ENCODE measurements at regions not wholly inside any gene's neighbourhood (a gene's known extent, or its start where the extent isn't known, plus 50 kb on each side); places are given as distances from the start of the nearest gene placed in this dataset.
"Not testable (repeated sequence)": the region's sequence is repeated elsewhere in the genome, so short reads cannot be mapped to it uniquely, and the experiment has no call there.

- intact Hi-C loops (cut with micrococcal nuclease), result no loop called here
- Mint-ChIP-seq H3K9me3 (peaks cover 17% of the 10 kb centered on the region), H3K4me1 (ENCODE audit: low read depth) (no peaks in the 10 kb centered on the region), H3K36me3 (ENCODE audit: low read depth) (no peaks in the 10 kb centered on the region), H3K4me3 (no peak overlapping the region), H3K27me3 (ENCODE audit: insufficient read depth) (no peaks in the 10 kb centered on the region), H3K27ac (no peak overlapping the region)
- DNase-seq (ENCODE audit: low spot score), result no peak
Observed at GRCh38 chr11:90701716-90702115, 478.9 kb upstream of the CHORDC1 start.

DNA sequence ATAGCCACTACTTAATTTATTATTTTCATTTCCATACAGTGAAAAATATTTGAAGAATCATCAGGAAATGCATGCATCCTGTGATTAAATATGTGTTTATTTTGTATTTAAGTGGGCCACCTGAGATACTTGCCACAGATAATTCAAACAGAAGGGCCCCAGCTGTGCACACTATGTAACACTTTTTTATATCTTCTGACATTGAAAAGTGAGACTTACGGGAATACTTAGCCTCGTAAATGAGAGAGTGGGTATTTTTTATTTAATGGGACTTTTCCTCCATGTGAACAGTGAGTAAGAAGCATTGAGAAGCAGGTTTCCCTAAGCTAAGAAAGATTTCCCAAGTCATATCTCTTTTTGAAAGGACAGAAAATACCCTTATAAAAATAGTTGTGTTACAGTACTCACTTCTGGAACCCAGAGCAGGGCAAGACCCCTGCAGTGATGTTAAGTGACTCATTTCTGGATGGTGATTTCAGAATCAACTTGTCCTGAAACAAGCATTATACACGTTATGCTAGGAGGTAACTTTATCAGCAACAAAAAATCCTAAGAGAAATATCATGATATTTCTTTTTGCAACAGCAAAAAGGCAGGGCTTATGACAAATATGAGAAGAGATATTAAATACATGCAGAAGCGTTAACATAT, 478.1 kb upstream of the CHORDC1 start:
- Mint-ChIP-seq H3K27me3 (ENCODE audit: insufficient read depth) (no peaks in the 10 kb centered on the region), H3K27ac (no peak overlapping the region), H3K4me1 (ENCODE audit: low read depth) (no peaks in the 10 kb centered on the region), H3K9me3 (peaks cover 17% of the 10 kb centered on the region), H3K36me3 (ENCODE audit: low read depth) (no peaks in the 10 kb centered on the region), H3K4me3 (no peak overlapping the region)
- intact Hi-C loops (cut with micrococcal nuclease), result no loop called here
- DNase-seq (ENCODE audit: low spot score), result no peak

GRCh38 chr11:90699791-90700400, 477.0 kb upstream of the CHORDC1 start:
- no peak for DNase-seq (ENCODE audit: low spot score)
- Mint-ChIP-seq H3K36me3 (ENCODE audit: low read depth) (no peaks in the 10 kb centered on the region), H3K9me3 (peaks cover 13% of the 10 kb centered on the region), H3K27me3 (ENCODE audit: insufficient read depth) (no peaks in the 10 kb centered on the region), H3K4me3 (no peak overlapping the region), H3K27ac (no peak overlapping the region), H3K4me1 (ENCODE audit: low read depth) (no peaks in the 10 kb centered on the region)
- intact Hi-C loops (cut with micrococcal nuclease), result no loop called here

GRCh38 chr11:90698238-90698637, 475.4 kb upstream of the CHORDC1 start:
- Mint-ChIP-seq H3K4me3 (no peak overlapping the region), H3K4me1 (ENCODE audit: low read depth) (no peaks in the 10 kb centered on the region), H3K36me3 (ENCODE audit: low read depth) (no peaks in the 10 kb centered on the region), H3K27ac (no peak overlapping the region), H3K27me3 (ENCODE audit: insufficient read depth) (no peaks in the 10 kb centered on the region), H3K9me3 (peaks cover 8% of the 10 kb centered on the region)
- intact Hi-C loops (cut with micrococcal nuclease), result no loop called here
- no peak for DNase-seq (ENCODE audit: low spot score)

- DNase-seq (ENCODE audit: low spot score); H3K27me3 Mint-ChIP-seq (ENCODE audit: insufficient read depth); H3K4me3 Mint-ChIP-seq; intact Hi-C loops (cut with micrococcal nuclease); H3K4me1 Mint-ChIP-seq (ENCODE audit: low read depth); H3K9me3 Mint-ChIP-seq; H3K36me3 Mint-ChIP-seq (ENCODE audit: low read depth); H3K27ac Mint-ChIP-seq: not testable (repeated sequence)
Observed at GRCh38 chr11:90675496-90675895, 452.6 kb upstream of the CHORDC1 start.

- no peaks in the 10 kb centered on the region for H3K4me1 Mint-ChIP-seq (ENCODE audit: low read depth)
- intact Hi-C loops (cut with micrococcal nuclease), result no loop called here
- peaks cover 2% of the 10 kb centered on the region for H3K9me3 Mint-ChIP-seq
- H3K36me3 Mint-ChIP-seq (ENCODE audit: low read depth), result no peaks in the 10 kb centered on the region
- DNase-seq (ENCODE audit: low spot score), result no peak
- no peak overlapping the region for H3K27ac Mint-ChIP-seq
- H3K27me3 Mint-ChIP-seq (ENCODE audit: insufficient read depth), result no peaks in the 10 kb centered on the region
- no peak overlapping the region for H3K4me3 Mint-ChIP-seq
Observed at GRCh38 chr11:90669094-90669493, 446.2 kb upstream of the CHORDC1 start.

DNA sequence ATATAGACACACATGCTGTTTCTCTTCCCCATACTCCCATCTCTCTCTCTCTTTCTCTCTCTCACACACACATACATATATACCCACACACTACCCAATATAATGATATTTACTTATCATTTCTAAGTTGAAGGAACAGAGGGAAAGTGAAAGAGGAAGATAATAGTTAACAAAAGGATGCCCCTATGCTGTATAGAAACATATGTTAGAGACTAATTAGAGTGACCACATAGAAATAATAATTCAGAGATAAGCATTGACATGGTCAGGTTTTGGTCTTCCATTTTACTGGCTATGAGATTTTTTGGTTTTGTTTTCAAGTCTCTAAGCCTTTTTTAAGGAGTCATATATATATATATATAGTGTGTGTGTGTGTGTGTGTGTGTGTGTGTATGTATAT, 445.7 kb upstream of the CHORDC1 start:
- no peaks in the 10 kb centered on the region for H3K4me1 Mint-ChIP-seq (ENCODE audit: low read depth)
- intact Hi-C loops (cut with micrococcal nuclease), result no loop called here
- H3K4me3 Mint-ChIP-seq, result no peak overlapping the region
- no peak for DNase-seq (ENCODE audit: low spot score)
- H3K27ac Mint-ChIP-seq, result no peak overlapping the region
- no peaks in the 10 kb centered on the region for H3K27me3 Mint-ChIP-seq (ENCODE audit: insufficient read depth)
- peaks cover 4% of the 10 kb centered on the region for H3K9me3 Mint-ChIP-seq
- no peaks in the 10 kb centered on the region for H3K36me3 Mint-ChIP-seq (ENCODE audit: low read depth)

DNA sequence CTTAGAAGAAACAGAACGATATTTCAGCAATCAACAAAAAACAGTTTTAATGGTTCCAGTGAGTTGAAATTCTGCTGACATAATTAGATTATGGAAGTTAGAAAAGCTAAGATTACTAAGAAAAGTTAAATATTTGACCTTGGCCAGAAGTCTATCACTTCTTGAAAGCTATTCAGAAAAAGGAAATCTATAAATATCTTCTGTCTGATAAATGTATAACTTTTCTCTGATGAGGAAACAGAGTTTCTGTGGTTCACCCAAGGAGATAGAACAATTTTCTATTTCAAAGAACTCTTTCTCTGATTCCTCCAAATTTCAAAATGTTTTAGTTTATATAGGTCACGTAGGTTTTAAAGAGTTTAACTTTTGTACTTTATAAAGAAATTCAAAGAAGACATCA, 438.4 kb upstream of the CHORDC1 start:
- Mint-ChIP-seq H3K27me3 (ENCODE audit: insufficient read depth) (no peaks in the 10 kb centered on the region), H3K36me3 (ENCODE audit: low read depth) (no peaks in the 10 kb centered on the region), H3K9me3 (peaks cover 4% of the 10 kb centered on the region), H3K4me3 (no peak overlapping the region), H3K27ac (no peak overlapping the region), H3K4me1 (ENCODE audit: low read depth) (no peaks in the 10 kb centered on the region)
- intact Hi-C loops (cut with micrococcal nuclease), result no loop called here
- DNase-seq (ENCODE audit: low spot score), result no peak

GRCh38 chr11:90656171-90656570, 433.3 kb upstream of the CHORDC1 start:
- intact Hi-C loops (cut with micrococcal nuclease), result no loop called here
- DNase-seq (ENCODE audit: low spot score), result no peak
- H3K27me3 Mint-ChIP-seq (ENCODE audit: insufficient read depth), result no peaks in the 10 kb centered on the region
- no peaks in the 10 kb centered on the region for H3K36me3 Mint-ChIP-seq (ENCODE audit: low read depth)
- H3K9me3 Mint-ChIP-seq, result no peaks in the 10 kb centered on the region
- H3K4me1 Mint-ChIP-seq (ENCODE audit: low read depth), result no peaks in the 10 kb centered on the region
- no peak overlapping the region for H3K4me3 Mint-ChIP-seq
- no peak overlapping the region for H3K27ac Mint-ChIP-seq

DNA sequence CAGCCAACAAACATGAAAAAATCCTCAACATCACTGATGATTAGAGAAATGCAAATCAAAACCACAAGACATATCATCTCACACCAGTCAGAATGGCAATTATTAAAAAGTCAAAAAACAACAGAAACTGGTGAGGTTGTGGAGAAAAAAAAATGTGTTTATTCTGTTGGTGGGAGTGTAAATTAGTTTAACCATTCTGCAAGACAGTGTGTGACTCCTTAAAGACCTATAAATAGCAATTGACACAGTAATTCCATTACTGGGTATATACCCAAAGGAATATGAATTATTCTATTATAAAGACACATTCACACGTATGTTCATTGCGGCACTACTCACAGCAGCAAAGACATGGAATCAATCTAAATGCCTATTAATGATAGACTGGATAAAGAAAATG, 427.3 kb upstream of the CHORDC1 start:
- intact Hi-C loops (cut with micrococcal nuclease), result no loop called here
- no peaks in the 10 kb centered on the region for H3K27me3 Mint-ChIP-seq (ENCODE audit: insufficient read depth)
- no peaks in the 10 kb centered on the region for H3K9me3 Mint-ChIP-seq

GRCh38 chr11:90646706-90647105, 423.9 kb upstream of the CHORDC1 start:
- intact Hi-C loops (cut with micrococcal nuclease), result no loop called here
- no peak for DNase-seq (ENCODE audit: low spot score)
- H3K4me3 Mint-ChIP-seq, result no peak overlapping the region
- no peaks in the 10 kb centered on the region for H3K9me3 Mint-ChIP-seq
- H3K36me3 Mint-ChIP-seq (ENCODE audit: low read depth), result no peaks in the 10 kb centered on the region
- H3K27ac Mint-ChIP-seq, result no peak overlapping the region
- no peaks in the 10 kb centered on the region for H3K27me3 Mint-ChIP-seq (ENCODE audit: insufficient read depth)
- H3K4me1 Mint-ChIP-seq (ENCODE audit: low read depth), result no peaks in the 10 kb centered on the region

More for the DNA sequence above, 427.3 kb upstream of the CHORDC1 start:
- Mint-ChIP-seq H3K4me1 (ENCODE audit: low read depth) (no peaks in the 10 kb centered on the region), H3K36me3 (ENCODE audit: low read depth) (no peaks in the 10 kb centered on the region), H3K27ac (no peak overlapping the region), H3K4me3 (no peak overlapping the region)
- DNase-seq (ENCODE audit: low spot score), result no peak

DNA sequence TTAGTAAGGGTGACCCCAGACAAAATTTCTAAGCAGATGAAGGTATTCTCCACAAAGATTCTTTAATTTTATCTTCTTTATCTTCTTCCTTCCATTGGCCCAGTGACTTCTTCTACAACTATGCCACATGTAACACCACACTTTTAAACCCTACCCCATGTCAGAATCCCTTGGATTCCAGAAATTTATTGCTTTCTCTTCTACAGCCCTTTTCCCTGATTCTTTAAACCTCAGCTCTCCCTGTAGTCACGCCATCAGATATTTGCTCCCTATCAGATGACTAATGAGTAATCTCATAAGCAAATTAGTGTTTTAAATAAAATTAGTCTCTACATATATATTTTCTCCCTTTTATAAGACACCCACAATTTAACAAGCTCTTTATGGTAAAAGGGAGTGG, 423.4 kb upstream of the CHORDC1 start:
- Mint-ChIP-seq H3K4me3 (no peak overlapping the region), H3K36me3 (ENCODE audit: low read depth) (no peaks in the 10 kb centered on the region), H3K27ac (no peak overlapping the region), H3K27me3 (ENCODE audit: insufficient read depth) (no peaks in the 10 kb centered on the region), H3K4me1 (ENCODE audit: low read depth) (no peaks in the 10 kb centered on the region), H3K9me3 (no peaks in the 10 kb centered on the region)
- intact Hi-C loops (cut with micrococcal nuclease), result no loop called here
- DNase-seq (ENCODE audit: low spot score), result no peak

DNA sequence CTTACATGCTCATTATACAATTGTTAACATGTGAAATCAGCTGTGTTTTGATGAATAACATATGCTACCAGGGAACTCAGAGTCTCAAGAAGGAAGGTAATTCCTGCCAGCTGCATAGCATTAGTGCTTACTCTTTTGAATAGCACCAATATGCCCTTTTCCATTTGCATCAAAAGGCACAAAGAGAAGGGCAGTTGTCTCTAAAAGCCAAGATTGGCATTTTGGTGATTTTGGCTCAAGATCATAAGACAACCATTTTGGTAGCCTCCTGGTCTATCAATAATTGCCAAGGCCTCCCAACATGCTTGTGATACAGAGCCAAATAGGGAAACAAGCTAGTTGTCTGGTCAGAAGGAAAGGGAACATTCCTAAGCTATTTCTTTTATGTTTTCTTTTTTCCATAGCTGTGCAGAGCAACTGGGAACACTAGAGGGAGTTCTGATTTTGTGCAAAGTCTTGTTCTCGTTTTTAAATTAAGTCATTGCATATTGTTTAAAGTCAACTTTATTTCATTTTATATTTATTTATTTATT, 416.7 kb upstream of the CHORDC1 start:
- DNase-seq (ENCODE audit: low spot score), result no peak
- H3K27ac Mint-ChIP-seq, result no peak overlapping the region
- no peak overlapping the region for H3K4me3 Mint-ChIP-seq
- H3K36me3 Mint-ChIP-seq (ENCODE audit: low read depth), result no peaks in the 10 kb centered on the region
- no peaks in the 10 kb centered on the region for H3K27me3 Mint-ChIP-seq (ENCODE audit: insufficient read depth)
- intact Hi-C loops (cut with micrococcal nuclease), result no loop called here
- H3K9me3 Mint-ChIP-seq, result peaks cover 12% of the 10 kb centered on the region
- H3K4me1 Mint-ChIP-seq (ENCODE audit: low read depth), result no peaks in the 10 kb centered on the region

- H3K27ac Mint-ChIP-seq, result no peak overlapping the region
- no peaks in the 10 kb centered on the region for H3K27me3 Mint-ChIP-seq (ENCODE audit: insufficient read depth)
- peaks cover 12% of the 10 kb centered on the region for H3K9me3 Mint-ChIP-seq
- H3K4me3 Mint-ChIP-seq, result no peak overlapping the region
- H3K36me3 Mint-ChIP-seq (ENCODE audit: low read depth), result no peaks in the 10 kb centered on the region
- DNase-seq (ENCODE audit: low spot score), result no peak
- intact Hi-C loops (cut with micrococcal nuclease), result no loop called here
- H3K4me1 Mint-ChIP-seq (ENCODE audit: low read depth), result no peaks in the 10 kb centered on the region
Observed at GRCh38 chr11:90635886-90636285, 413.0 kb upstream of the CHORDC1 start.
